Osteoblast (primary cell): ENCODE measurements at regions not wholly inside any gene's neighbourhood (a gene's known extent, or its start where the extent isn't known, plus 50 kb on each side); places are given as distances from the start of the nearest gene placed in this dataset.
"Not testable (repeated sequence)": the region's sequence is repeated elsewhere in the genome, so short reads cannot be mapped to it uniquely, and the experiment has no call there.

Experiments used
- DNase-seq: peaks from one replicate; pipeline ENCODE4 v3.0.0; 2011; ENCODE audit warnings: low spot score, mixed read lengths; ENCODE audit not compliant: insufficient read length; ENCODE audit errors: missing footprints
- H2AFZ ChIP-seq: 2 replicates; pipeline ENCODE4 v1.6.0; 2011; ENCODE audit warnings: mild to moderate bottlenecking, low read length
- H3K27ac ChIP-seq: 2 replicates; pipeline ENCODE4 v1.5.1; 2011; ENCODE audit warnings: mild to moderate bottlenecking, low read depth, low read length, moderate library complexity
- H3K27me3 ChIP-seq: 2 replicates; pipeline ENCODE4 v1.6.0; 2012; ENCODE audit warnings: mild to moderate bottlenecking, control low read depth, inconsistent platforms, low read length, moderate library complexity; ENCODE audit not compliant: insufficient read depth
- H3K36me3 ChIP-seq: 2 replicates; pipeline ENCODE4 v1.5.1; 2011; ENCODE audit warnings: mild to moderate bottlenecking, low read length, control low read depth, moderate library complexity; ENCODE audit not compliant: insufficient read depth
- H3K4me1 ChIP-seq: 2 replicates; pipeline ENCODE4 v1.5.1; 2011; ENCODE audit warnings: mild to moderate bottlenecking, low read length, control low read depth, moderate library complexity; ENCODE audit not compliant: insufficient read depth
- H3K4me2 ChIP-seq: 2 replicates; pipeline ENCODE4 v1.6.0; 2011; ENCODE audit warnings: mild to moderate bottlenecking, low read length; ENCODE audit not compliant: insufficient read depth
- H3K4me3 ChIP-seq: fragments of 200-600 bp; sonication (generic); 3 replicates; pipeline ENCODE4 v1.5.1; 2012; ENCODE audit warnings: mild to moderate bottlenecking, low read length, inconsistent platforms; ENCODE audit not compliant: insufficient read depth
- H3K79me2 ChIP-seq: 2 replicates; pipeline ENCODE4 v1.6.0; 2012; ENCODE audit warnings: mild to moderate bottlenecking, low read length, control low read depth, inconsistent platforms; ENCODE audit not compliant: insufficient read depth
- H3K9me3 ChIP-seq: 2 replicates; pipeline ENCODE4 v1.5.1; 2011; ENCODE audit warnings: low read depth, low read length, control low read depth
- H4K20me1 ChIP-seq: 2 replicates; pipeline ENCODE4 v1.6.0; 2012; ENCODE audit warnings: mild to moderate bottlenecking, low read length, control low read depth; ENCODE audit not compliant: insufficient read depth
- TF ChIP-seq, protein P1 (sequence below): IDR thresholded peaks from 2 replicates; pipeline ENCODE4 v1.5.1; 2011; ENCODE audit warnings: mild to moderate bottlenecking, low read depth, low read length, moderate library complexity; ENCODE audit errors: extremely low read depth

- H4K20me1 ChIP-seq, H3K4me1 ChIP-seq, H3K36me3 ChIP-seq, H2AFZ ChIP-seq, H3K9me3 ChIP-seq, H3K79me2 ChIP-seq, H3K4me2 ChIP-seq, H3K27ac ChIP-seq, H3K4me3 ChIP-seq, H3K27me3 ChIP-seq, DNase-seq: not testable (repeated sequence)
These were observed 77.5 kb downstream of the ELAPOR2 start for GRCh38 chr7:86981937-86982336.

GRCh38 chr7:86981127-86981526, 78.3 kb downstream of the ELAPOR2 start:
- H3K4me1 ChIP-seq = no peaks in the 10 kb centered on the region
- no peak overlapping the region for H3K4me3 ChIP-seq
- H2AFZ ChIP-seq = no peak overlapping the region
- TF ChIP-seq, protein P1, sequence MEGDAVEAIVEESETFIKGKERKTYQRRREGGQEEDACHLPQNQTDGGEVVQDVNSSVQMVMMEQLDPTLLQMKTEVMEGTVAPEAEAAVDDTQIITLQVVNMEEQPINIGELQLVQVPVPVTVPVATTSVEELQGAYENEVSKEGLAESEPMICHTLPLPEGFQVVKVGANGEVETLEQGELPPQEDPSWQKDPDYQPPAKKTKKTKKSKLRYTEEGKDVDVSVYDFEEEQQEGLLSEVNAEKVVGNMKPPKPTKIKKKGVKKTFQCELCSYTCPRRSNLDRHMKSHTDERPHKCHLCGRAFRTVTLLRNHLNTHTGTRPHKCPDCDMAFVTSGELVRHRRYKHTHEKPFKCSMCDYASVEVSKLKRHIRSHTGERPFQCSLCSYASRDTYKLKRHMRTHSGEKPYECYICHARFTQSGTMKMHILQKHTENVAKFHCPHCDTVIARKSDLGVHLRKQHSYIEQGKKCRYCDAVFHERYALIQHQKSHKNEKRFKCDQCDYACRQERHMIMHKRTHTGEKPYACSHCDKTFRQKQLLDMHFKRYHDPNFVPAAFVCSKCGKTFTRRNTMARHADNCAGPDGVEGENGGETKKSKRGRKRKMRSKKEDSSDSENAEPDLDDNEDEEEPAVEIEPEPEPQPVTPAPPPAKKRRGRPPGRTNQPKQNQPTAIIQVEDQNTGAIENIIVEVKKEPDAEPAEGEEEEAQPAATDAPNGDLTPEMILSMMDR = no peak
- no peaks in the 10 kb centered on the region for H3K9me3 ChIP-seq
- no peaks in the 10 kb centered on the region for H3K79me2 ChIP-seq
- no peaks in the 10 kb centered on the region for H4K20me1 ChIP-seq
- peak; percentile 29 for DNase-seq
- H3K36me3 ChIP-seq = no peaks in the 10 kb centered on the region
- H3K4me2 ChIP-seq = no peak overlapping the region
- no peaks in the 10 kb centered on the region for H3K27me3 ChIP-seq
- H3K27ac ChIP-seq = no peak overlapping the region

GRCh38 chr7:86980223-86980622, 79.2 kb downstream of the ELAPOR2 start:
- no peak for DNase-seq
- Histone ChIP-seq H3K27me3 (no peaks in the 10 kb centered on the region), H3K4me3 (no peak overlapping the region), H3K9me3 (no peaks in the 10 kb centered on the region), H3K36me3 (no peaks in the 10 kb centered on the region), H4K20me1 (no peaks in the 10 kb centered on the region), H3K4me2 (no peak overlapping the region), H2AFZ (no peak overlapping the region), H3K27ac (no peak overlapping the region), H3K4me1 (no peaks in the 10 kb centered on the region), H3K79me2 (no peaks in the 10 kb centered on the region)
- TF ChIP-seq, protein P1 = no peak

DNA sequence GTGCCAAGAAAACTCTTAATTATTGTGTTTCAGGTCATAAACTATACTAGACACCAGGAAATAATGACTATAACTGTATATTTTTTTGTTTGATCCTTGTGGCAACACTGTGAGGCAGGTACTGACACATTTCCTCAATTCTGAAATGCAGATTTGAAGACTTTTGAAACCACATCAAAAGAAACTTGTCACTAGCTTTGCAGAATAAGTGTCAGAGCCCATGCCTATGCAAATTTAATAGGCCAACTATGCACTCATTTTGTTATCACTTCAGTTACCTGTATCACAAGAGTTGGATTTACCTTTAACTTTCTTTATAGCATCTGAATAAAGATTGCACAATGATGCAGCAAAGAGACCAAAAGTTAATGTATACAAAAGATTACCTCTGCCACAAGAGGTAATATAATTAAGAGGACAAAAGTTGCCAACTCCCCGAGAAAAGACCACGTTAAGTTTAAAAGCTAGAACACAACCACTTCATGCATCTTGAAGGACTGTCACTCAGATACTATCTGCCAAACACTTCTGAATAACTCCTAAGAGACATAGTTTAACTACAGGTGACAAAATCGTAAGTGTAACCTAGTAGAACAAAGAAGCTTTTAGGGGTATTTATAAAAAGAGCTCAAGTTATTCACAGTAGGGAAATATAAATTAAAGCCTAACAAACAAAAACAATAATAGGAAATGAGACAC, 80.5 kb downstream of the ELAPOR2 start:
- no peak overlapping the region for H3K27ac ChIP-seq
- H4K20me1 ChIP-seq = no peaks in the 10 kb centered on the region
- no peaks in the 10 kb centered on the region for H3K27me3 ChIP-seq
- H3K36me3 ChIP-seq = no peaks in the 10 kb centered on the region
- no peak overlapping the region for H3K4me3 ChIP-seq
- no peaks in the 10 kb centered on the region for H3K9me3 ChIP-seq
- H2AFZ ChIP-seq = no peak overlapping the region
- DNase-seq = no peak
- H3K4me1 ChIP-seq = no peaks in the 10 kb centered on the region
- no peak overlapping the region for H3K4me2 ChIP-seq
- no peaks in the 10 kb centered on the region for H3K79me2 ChIP-seq
- TF ChIP-seq, protein P1 = no peak
